ENCODE measurements at regions not wholly inside any gene's neighbourhood (a gene's known extent, or its start where the extent isn't known, plus 50 kb on each side); places are given as distances from the start of the nearest gene placed in this dataset.
"Not testable (repeated sequence)": the region's sequence is repeated elsewhere in the genome, so short reads cannot be mapped to it uniquely, and the experiment has no call there.

DNA sequence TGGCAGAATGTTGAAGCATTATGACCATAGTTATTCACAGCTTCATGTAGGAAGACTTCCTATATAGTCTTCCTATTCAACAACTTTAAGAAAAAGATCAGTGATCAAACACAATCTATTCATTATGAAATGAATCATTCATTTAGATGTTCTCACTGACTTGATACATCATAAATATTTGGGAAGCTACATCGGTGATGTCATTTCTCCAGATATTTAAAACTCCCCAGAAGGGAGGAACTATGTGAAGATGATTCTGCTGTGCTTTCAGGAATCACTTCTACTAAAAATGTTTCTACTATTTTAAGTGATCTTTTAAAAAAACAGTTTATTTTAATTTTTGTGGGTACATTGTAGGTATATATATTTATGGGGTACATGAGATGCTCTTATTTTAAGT, 316.4 kb downstream of the BCAT1 start:
- no peak overlapping the region for H3K9ac ChIP-seq (ENCODE audit: low read depth, low read length)
- no peaks in the 10 kb centered on the region for H3K9me3 ChIP-seq (ENCODE audit: control insufficient read depth, insufficient read depth, low read length)
- H3K4me3 ChIP-seq (ENCODE audit: low read depth, low read length), result no peak overlapping the region
- no peaks in the 10 kb centered on the region for H3K27me3 ChIP-seq (ENCODE audit: control insufficient read depth, insufficient read depth, low read length)
- H3K4me1 ChIP-seq (ENCODE audit: control insufficient read depth, insufficient read depth, low read length), result no peaks in the 10 kb centered on the region
- H3K27ac ChIP-seq (ENCODE audit: low read depth, low read length), result no peak overlapping the region
- no peaks in the 10 kb centered on the region for H3K36me3 ChIP-seq (ENCODE audit: control insufficient read depth, insufficient read depth, low read length)

DNA sequence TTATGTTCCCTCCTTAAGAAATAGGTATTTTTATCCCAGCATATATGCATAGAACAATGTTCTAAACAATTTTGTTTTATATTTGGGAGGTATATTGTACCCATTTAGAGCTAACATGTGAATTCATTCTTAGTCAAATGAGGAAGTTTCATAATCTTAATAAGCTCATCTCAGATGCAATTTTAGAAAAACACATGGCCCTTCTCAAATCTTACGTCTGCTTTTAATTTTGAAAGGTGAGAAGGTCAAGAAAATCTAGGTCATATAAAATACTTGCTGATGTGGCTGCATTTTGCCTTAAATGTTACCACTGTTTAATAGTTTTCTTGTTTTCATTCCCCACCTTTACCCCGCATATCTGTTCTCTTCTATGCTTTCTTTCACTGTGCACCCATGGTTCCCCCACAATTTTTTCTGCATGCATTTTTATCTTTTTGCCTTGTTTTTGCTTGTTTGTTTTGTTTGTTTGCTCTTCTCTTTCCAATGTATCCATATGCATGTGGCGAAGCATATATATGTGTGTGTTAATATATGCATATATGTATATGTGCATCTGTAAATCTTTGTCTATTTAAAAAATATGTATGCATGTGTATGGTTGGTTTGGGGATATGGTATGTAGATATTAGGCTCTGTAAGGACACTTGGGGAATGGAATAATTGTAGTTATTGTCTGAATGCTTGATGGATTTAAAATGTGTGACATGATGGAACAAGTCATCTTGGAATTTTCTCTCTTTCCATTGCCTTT, 317.1 kb downstream of the BCAT1 start:
- Histone ChIP-seq H3K27ac (ENCODE audit: low read depth, low read length) (no peak overlapping the region), H3K9me3 (ENCODE audit: control insufficient read depth, insufficient read depth, low read length) (no peaks in the 10 kb centered on the region), H3K27me3 (ENCODE audit: control insufficient read depth, insufficient read depth, low read length) (no peaks in the 10 kb centered on the region), H3K36me3 (ENCODE audit: control insufficient read depth, insufficient read depth, low read length) (no peaks in the 10 kb centered on the region), H3K4me3 (ENCODE audit: low read depth, low read length) (no peak overlapping the region), H3K9ac (ENCODE audit: low read depth, low read length) (no peak overlapping the region), H3K4me1 (ENCODE audit: control insufficient read depth, insufficient read depth, low read length) (no peaks in the 10 kb centered on the region)

DNA sequence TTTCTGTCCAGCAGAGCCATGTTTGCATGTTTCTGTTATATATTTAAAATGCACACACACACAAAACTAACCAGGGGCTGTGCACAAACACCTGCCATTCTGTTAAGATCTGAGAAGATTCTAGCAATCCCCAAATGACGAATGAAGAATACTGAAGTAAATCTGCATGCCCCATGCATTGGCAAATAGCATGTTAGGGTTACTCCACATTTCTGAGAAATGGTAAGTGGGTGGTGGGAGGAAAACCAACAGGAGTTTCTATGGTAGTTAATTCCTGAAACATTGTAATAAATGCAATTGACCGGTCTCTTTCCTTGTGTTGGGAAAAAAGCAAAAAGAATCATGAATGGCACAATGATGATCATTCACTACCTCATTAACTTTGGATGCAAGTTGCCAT, 318.0 kb downstream of the BCAT1 start:
- no peaks in the 10 kb centered on the region for H3K4me1 ChIP-seq (ENCODE audit: control insufficient read depth, insufficient read depth, low read length)
- no peaks in the 10 kb centered on the region for H3K9me3 ChIP-seq (ENCODE audit: control insufficient read depth, insufficient read depth, low read length)
- H3K27ac ChIP-seq (ENCODE audit: low read depth, low read length), result no peak overlapping the region
- H3K36me3 ChIP-seq (ENCODE audit: control insufficient read depth, insufficient read depth, low read length), result no peaks in the 10 kb centered on the region
- no peaks in the 10 kb centered on the region for H3K27me3 ChIP-seq (ENCODE audit: control insufficient read depth, insufficient read depth, low read length)
- no peak overlapping the region for H3K4me3 ChIP-seq (ENCODE audit: low read depth, low read length)
- H3K9ac ChIP-seq (ENCODE audit: low read depth, low read length), result no peak overlapping the region

DNA sequence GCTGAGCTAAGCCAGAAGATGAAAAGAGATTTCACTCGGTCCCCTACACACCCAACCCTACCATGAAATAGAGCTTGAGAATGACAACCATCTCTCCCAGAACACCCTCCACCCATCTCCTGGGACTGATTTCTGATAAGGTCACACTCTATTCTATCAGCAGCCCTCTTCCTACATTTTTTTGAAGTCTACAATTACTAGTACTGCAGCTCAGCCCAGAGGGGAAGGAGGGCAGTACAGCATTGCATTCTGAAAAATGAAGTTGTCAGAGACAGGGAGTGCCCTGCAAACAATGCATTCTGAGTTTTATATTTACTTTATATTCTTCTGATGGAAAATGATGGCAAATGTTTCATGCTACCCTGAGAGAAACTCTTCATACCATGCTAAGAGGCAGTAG, 318.5 kb downstream of the BCAT1 start:
- H3K4me3 ChIP-seq (ENCODE audit: low read depth, low read length), result no peak overlapping the region
- H3K36me3 ChIP-seq (ENCODE audit: control insufficient read depth, insufficient read depth, low read length), result no peaks in the 10 kb centered on the region
- H3K27me3 ChIP-seq (ENCODE audit: control insufficient read depth, insufficient read depth, low read length), result no peaks in the 10 kb centered on the region
- H3K9me3 ChIP-seq (ENCODE audit: control insufficient read depth, insufficient read depth, low read length), result no peaks in the 10 kb centered on the region
- no peak overlapping the region for H3K27ac ChIP-seq (ENCODE audit: low read depth, low read length)
- H3K9ac ChIP-seq (ENCODE audit: low read depth, low read length), result no peak overlapping the region
- H3K4me1 ChIP-seq (ENCODE audit: control insufficient read depth, insufficient read depth, low read length), result no peaks in the 10 kb centered on the region

DNA sequence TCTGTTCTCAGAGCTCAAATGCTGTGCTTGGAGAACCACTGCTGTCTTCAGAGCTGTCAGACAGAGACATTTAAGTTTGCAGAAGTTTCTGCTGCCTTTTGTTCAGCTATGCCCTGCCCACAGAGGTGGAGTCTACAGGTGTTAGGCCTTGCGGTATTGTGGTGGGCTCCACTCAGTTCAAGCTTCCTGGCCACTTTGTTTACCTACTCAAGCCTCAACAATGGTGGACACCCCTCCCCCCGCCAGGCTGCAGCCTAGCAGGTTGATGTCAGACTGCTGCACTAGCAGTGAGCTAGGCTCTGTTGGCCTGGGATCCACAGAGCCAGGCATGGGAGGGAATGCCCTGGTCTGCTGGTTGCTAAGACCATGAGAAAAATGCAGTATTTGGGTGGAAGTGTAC, 323.8 kb downstream of the BCAT1 start:
- Histone ChIP-seq H3K9me3 (ENCODE audit: control insufficient read depth, insufficient read depth, low read length) (no peaks in the 10 kb centered on the region), H3K36me3 (ENCODE audit: control insufficient read depth, insufficient read depth, low read length) (no peaks in the 10 kb centered on the region), H3K27me3 (ENCODE audit: control insufficient read depth, insufficient read depth, low read length) (no peaks in the 10 kb centered on the region), H3K4me1 (ENCODE audit: control insufficient read depth, insufficient read depth, low read length) (no peaks in the 10 kb centered on the region), H3K4me3 (ENCODE audit: low read depth, low read length) (no peak overlapping the region), H3K9ac (ENCODE audit: low read depth, low read length) (no peak overlapping the region), H3K27ac (ENCODE audit: low read depth, low read length) (no peak overlapping the region)

DNA sequence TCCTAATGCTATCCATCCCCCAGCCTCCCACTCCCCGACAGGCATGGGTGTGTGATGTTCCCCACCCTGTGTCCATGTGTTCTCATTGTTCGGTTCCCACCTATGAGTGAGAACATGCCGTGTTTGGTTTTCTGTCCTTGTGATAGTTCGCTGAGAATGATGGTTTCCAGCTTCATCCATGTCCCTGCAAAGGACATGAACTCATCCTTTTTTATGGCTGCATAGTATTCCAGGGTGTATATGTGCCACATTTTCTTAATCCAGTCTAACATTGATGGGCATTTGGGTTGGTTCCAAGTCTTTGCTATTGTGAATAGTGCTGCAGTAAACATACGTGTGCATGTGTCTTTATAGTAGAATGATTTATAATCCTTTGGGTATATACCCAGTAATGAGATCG, 328.9 kb downstream of the BCAT1 start:
- H3K9me3 ChIP-seq (ENCODE audit: control insufficient read depth, insufficient read depth, low read length); H3K9ac ChIP-seq (ENCODE audit: low read depth, low read length); H3K4me1 ChIP-seq (ENCODE audit: control insufficient read depth, insufficient read depth, low read length); H3K36me3 ChIP-seq (ENCODE audit: control insufficient read depth, insufficient read depth, low read length); H3K4me3 ChIP-seq (ENCODE audit: low read depth, low read length); H3K27me3 ChIP-seq (ENCODE audit: control insufficient read depth, insufficient read depth, low read length); H3K27ac ChIP-seq (ENCODE audit: low read depth, low read length): not testable (repeated sequence)

DNA sequence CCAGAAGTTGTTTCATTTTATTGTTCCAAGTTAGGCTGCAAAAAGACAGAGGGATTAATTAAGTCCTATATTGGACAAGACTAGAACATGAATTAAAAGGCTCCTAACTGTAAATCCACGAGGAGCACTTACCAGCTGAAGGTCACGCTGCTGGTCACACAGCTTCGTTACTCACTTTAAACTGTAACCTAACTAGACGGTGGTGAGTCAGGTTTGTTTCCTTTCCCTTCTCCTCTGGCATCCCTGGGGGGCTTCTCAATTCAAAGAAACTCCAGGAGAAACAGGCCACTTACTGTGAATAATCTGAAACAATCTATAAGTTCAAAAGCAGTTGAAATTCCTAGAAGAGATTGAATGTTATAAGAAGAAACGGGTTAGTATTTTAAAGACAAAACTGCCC, 331.4 kb downstream of the BCAT1 start:
- no peak overlapping the region for H3K9ac ChIP-seq (ENCODE audit: low read depth, low read length)
- H3K27me3 ChIP-seq (ENCODE audit: control insufficient read depth, insufficient read depth, low read length), result no peaks in the 10 kb centered on the region
- no peaks in the 10 kb centered on the region for H3K36me3 ChIP-seq (ENCODE audit: control insufficient read depth, insufficient read depth, low read length)
- H3K9me3 ChIP-seq (ENCODE audit: control insufficient read depth, insufficient read depth, low read length), result no peaks in the 10 kb centered on the region
- H3K4me3 ChIP-seq (ENCODE audit: low read depth, low read length), result no peak overlapping the region
- H3K4me1 ChIP-seq (ENCODE audit: control insufficient read depth, insufficient read depth, low read length), result no peaks in the 10 kb centered on the region
- H3K27ac ChIP-seq (ENCODE audit: low read depth, low read length), result no peak overlapping the region

DNA sequence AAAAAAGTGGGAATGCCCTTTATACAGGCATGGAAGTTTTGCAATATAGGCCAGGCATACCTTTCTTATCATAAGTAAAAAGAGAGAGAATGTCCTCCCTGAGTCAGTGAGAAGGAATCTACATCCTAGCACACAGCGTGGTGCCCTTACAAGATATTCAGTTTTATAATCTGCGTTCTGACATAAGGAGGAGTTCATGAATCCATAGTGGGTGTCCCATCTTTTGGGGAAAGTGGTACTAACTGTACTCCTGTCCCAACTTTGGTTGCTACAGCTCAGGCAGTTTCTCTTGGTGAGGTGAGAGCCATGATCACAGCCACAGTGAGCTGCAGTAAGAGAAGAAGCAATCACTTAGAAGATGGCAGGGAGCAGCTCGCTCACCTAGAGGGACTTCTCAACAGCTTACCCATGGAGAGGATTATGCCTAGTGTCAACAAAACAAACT, 332.9 kb downstream of the BCAT1 start:
- Histone ChIP-seq H3K9ac (ENCODE audit: low read depth, low read length) (no peak overlapping the region), H3K27ac (ENCODE audit: low read depth, low read length) (no peak overlapping the region), H3K4me3 (ENCODE audit: low read depth, low read length) (no peak overlapping the region), H3K9me3 (ENCODE audit: control insufficient read depth, insufficient read depth, low read length) (no peaks in the 10 kb centered on the region), H3K36me3 (ENCODE audit: control insufficient read depth, insufficient read depth, low read length) (no peaks in the 10 kb centered on the region), H3K27me3 (ENCODE audit: control insufficient read depth, insufficient read depth, low read length) (no peaks in the 10 kb centered on the region), H3K4me1 (ENCODE audit: control insufficient read depth, insufficient read depth, low read length) (no peaks in the 10 kb centered on the region)

DNA sequence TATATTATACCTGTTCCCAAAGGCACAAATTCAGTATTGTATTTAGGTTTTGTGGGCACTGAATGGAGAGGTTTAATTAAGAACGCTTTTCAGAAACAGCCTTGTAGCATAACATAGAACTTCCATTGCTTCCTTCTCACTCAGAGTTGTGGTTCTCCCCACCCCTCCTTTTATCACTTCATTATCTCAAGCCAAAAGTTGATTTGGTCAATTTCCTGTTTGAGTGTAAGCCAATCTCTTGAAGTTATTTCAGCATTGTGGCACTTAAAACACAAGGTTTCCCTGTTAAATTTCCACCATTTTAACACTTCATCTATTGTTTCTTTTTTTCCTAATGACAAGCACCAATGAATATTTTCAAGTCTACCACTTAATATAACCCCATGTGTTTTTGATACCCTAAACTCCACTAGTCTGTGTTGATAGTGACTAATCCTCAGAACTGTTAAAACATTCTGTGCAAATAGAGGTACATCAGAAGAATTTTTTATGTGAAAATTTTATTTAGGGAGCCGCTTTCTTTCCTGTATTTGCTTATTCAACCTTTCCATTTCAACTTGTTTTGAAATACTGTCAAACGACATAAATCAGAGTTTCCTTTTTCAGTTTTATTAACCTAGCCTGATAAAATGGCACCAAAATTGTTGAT, 340.1 kb downstream of the BCAT1 start:
- no peaks in the 10 kb centered on the region for H3K4me1 ChIP-seq (ENCODE audit: control insufficient read depth, insufficient read depth, low read length)
- H3K36me3 ChIP-seq (ENCODE audit: control insufficient read depth, insufficient read depth, low read length), result no peaks in the 10 kb centered on the region
- H3K9ac ChIP-seq (ENCODE audit: low read depth, low read length), result no peak overlapping the region

DNA sequence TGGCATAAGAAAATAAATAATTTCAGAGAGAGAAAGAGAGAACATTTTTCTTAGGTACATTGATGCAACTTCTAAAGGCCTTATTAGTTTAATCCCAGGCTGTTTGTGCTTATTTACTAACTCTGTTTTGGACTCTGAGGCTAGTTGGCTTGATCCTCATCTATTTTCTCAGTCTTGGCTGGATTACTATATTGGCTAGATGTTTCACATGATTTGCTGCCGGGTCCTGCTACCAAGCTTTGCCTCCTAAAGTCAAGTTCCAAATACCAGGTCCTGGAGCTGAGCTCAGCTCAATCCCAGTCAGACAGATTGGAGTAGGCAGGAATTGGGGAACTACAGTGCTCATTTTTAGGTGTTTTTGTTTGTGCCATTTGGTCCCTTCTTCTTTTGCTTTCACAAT, 340.8 kb downstream of the BCAT1 start:
- Histone ChIP-seq H3K27me3 (ENCODE audit: control insufficient read depth, insufficient read depth, low read length) (no peaks in the 10 kb centered on the region), H3K27ac (ENCODE audit: low read depth, low read length) (no peak overlapping the region), H3K4me3 (ENCODE audit: low read depth, low read length) (no peak overlapping the region), H3K9me3 (ENCODE audit: control insufficient read depth, insufficient read depth, low read length) (no peaks in the 10 kb centered on the region), H3K4me1 (ENCODE audit: control insufficient read depth, insufficient read depth, low read length) (peaks cover 6% of the 10 kb centered on the region), H3K36me3 (ENCODE audit: control insufficient read depth, insufficient read depth, low read length) (no peaks in the 10 kb centered on the region), H3K9ac (ENCODE audit: low read depth, low read length) (no peak overlapping the region)

More for the DNA sequence above, 340.1 kb downstream of the BCAT1 start:
- no peaks in the 10 kb centered on the region for H3K9me3 ChIP-seq (ENCODE audit: control insufficient read depth, insufficient read depth, low read length)
- H3K27ac ChIP-seq (ENCODE audit: low read depth, low read length), result no peak overlapping the region
- no peaks in the 10 kb centered on the region for H3K27me3 ChIP-seq (ENCODE audit: control insufficient read depth, insufficient read depth, low read length)
- H3K4me3 ChIP-seq (ENCODE audit: low read depth, low read length), result no peak overlapping the region

DNA sequence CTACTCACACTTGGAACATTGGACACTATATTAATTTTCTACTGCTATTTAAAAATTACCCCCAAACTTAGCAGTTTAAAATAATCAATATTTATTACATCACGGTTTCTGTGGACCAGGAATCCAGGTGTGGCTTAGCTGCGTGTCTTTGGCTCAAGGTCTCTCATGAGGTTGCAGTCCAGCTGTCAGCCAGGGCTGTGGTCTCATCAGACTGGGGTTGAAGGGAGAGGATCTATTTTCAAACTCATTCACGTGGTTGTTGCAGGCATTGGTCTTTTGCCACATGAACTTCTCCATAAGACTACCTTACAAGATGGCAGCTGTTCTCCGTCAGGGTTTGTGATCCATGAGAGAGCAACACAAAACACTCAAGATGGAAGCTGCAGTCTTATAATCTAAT, 343.0 kb downstream of the BCAT1 start:
- no peaks in the 10 kb centered on the region for H3K27me3 ChIP-seq (ENCODE audit: control insufficient read depth, insufficient read depth, low read length)
- no peak overlapping the region for H3K27ac ChIP-seq (ENCODE audit: low read depth, low read length)
- no peak overlapping the region for H3K9ac ChIP-seq (ENCODE audit: low read depth, low read length)
- H3K9me3 ChIP-seq (ENCODE audit: control insufficient read depth, insufficient read depth, low read length), result no peaks in the 10 kb centered on the region
- no peaks in the 10 kb centered on the region for H3K36me3 ChIP-seq (ENCODE audit: control insufficient read depth, insufficient read depth, low read length)
- peaks cover 8% of the 10 kb centered on the region for H3K4me1 ChIP-seq (ENCODE audit: control insufficient read depth, insufficient read depth, low read length)
- H3K4me3 ChIP-seq (ENCODE audit: low read depth, low read length), result no peak overlapping the region

All from HUES48 (cell line).